ENCODE measurements at regions not wholly inside any gene's neighbourhood (a gene's known extent, or its start where the extent isn't known, plus 50 kb on each side); places are given as distances from the start of the nearest gene placed in this dataset.

GRCh38 chr17:71600137-71600789, 520.6 kb upstream of the SOX9 start:
- TF ChIP-seq, protein P1, sequence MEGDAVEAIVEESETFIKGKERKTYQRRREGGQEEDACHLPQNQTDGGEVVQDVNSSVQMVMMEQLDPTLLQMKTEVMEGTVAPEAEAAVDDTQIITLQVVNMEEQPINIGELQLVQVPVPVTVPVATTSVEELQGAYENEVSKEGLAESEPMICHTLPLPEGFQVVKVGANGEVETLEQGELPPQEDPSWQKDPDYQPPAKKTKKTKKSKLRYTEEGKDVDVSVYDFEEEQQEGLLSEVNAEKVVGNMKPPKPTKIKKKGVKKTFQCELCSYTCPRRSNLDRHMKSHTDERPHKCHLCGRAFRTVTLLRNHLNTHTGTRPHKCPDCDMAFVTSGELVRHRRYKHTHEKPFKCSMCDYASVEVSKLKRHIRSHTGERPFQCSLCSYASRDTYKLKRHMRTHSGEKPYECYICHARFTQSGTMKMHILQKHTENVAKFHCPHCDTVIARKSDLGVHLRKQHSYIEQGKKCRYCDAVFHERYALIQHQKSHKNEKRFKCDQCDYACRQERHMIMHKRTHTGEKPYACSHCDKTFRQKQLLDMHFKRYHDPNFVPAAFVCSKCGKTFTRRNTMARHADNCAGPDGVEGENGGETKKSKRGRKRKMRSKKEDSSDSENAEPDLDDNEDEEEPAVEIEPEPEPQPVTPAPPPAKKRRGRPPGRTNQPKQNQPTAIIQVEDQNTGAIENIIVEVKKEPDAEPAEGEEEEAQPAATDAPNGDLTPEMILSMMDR (IDR thresholded peaks at IDR 0.05; ENCODE audit: insufficient read depth, low read length, poor library complexity, severe bottlenecking), result no peak
- no peak for TF ChIP-seq EZH2phosphoT487 (conservative IDR thresholded peaks at IDR 0.05; ENCODE audit: low read length)
